ENCODE measurements at regions not wholly inside any gene's neighbourhood (a gene's known extent, or its start where the extent isn't known, plus 50 kb on each side); places are given as distances from the start of the nearest gene placed in this dataset.

DNA sequence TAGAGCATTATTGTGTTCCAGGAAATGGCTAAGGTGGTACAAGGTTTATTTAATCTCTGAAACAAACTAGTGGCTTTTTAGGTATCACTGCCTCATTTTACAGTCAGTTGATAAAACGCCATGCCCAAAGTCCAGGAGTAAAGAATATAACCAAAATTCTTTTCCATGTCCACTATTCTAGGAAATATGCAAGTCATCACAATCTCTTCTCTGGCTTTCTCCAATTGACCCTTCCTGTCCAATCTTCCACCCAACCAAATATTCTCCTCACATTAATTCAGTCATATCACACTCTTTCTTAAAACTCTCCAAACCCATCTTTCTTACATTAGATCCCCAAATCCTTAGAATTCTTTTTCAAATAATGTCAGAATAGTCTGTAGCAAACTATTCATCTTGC lies 1110.0 kb upstream of the CDH8 start:
- no peaks in the 10 kb centered on the region for H3K36me3 Mint-ChIP-seq (ENCODE audit: insufficient read depth, unreplicated experiment)
- TF ChIP-seq, protein P1, sequence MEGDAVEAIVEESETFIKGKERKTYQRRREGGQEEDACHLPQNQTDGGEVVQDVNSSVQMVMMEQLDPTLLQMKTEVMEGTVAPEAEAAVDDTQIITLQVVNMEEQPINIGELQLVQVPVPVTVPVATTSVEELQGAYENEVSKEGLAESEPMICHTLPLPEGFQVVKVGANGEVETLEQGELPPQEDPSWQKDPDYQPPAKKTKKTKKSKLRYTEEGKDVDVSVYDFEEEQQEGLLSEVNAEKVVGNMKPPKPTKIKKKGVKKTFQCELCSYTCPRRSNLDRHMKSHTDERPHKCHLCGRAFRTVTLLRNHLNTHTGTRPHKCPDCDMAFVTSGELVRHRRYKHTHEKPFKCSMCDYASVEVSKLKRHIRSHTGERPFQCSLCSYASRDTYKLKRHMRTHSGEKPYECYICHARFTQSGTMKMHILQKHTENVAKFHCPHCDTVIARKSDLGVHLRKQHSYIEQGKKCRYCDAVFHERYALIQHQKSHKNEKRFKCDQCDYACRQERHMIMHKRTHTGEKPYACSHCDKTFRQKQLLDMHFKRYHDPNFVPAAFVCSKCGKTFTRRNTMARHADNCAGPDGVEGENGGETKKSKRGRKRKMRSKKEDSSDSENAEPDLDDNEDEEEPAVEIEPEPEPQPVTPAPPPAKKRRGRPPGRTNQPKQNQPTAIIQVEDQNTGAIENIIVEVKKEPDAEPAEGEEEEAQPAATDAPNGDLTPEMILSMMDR (IDR thresholded peaks at IDR 0.05; ENCODE audit: insufficient read depth in 1 of 2, low read depth in 1 of 2, low read length in 1 of 2, severe bottlenecking in 1 of 2, unreplicated experiment in 1 of 2) = no peak
- H3K9me3 Mint-ChIP-seq (ENCODE audit: unreplicated experiment) = no peaks in the 10 kb centered on the region
- H3K27me3 Mint-ChIP-seq (ENCODE audit: insufficient read depth, unreplicated experiment) = peaks cover 8% of the 10 kb centered on the region
- Histone ChIP-seq H3K36me3 (ENCODE audit: control insufficient read depth, insufficient read depth, low read length) (no peaks in the 10 kb centered on the region), H3K9me3 (no peaks in the 10 kb centered on the region), H3K27me3 (replicated peaks; ENCODE audit: control insufficient read depth, insufficient read depth, low read length) (no peaks in the 10 kb centered on the region), H3K4me1 (no peaks in the 10 kb centered on the region), H3K4me3 (ENCODE audit: low read depth, low read length) (no peak overlapping the region)
- POLR2A ChIA-PET = no interaction called here
- H3K4me3 Mint-ChIP-seq (ENCODE audit: unreplicated experiment) = no peak overlapping the region
- BruUV-seq (replicated peaks) = no TSS peak
- intact Hi-C loops (cut with micrococcal nuclease; ENCODE audit: unreplicated experiment) = no loop called here
- CTCF ChIA-PET = no interaction called here
- no peak overlapping the region for H3K27ac Mint-ChIP-seq (ENCODE audit: unreplicated experiment)
- no peak for DNase-seq
- H3K4me1 Mint-ChIP-seq (ENCODE audit: low read depth, unreplicated experiment) = no peaks in the 10 kb centered on the region

DNA sequence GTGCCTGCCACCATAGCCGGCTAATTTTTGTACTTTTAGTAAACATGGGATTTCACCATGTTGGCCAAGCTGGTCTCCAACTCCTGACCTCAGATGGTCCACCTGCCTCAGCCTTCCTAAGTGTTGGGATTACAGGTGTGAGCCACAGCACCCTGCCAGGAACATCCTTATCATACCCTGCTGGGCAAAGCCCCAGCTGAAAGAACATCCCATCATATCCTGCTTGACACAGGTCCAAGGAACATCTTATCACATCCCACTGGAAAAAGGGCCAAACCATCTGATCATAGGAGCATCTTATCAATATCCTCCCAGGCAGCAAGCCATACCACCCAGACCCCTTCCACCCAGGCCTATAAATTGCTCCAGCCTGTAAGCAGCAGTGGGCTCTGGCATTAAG lies 1109.2 kb upstream of the CDH8 start:
- H3K27me3 Mint-ChIP-seq (ENCODE audit: insufficient read depth, unreplicated experiment) = peaks cover 8% of the 10 kb centered on the region
- Histone ChIP-seq H3K4me3 (ENCODE audit: low read depth, low read length) (no peak overlapping the region), H3K27me3 (replicated peaks; ENCODE audit: control insufficient read depth, insufficient read depth, low read length) (no peaks in the 10 kb centered on the region), H3K36me3 (ENCODE audit: control insufficient read depth, insufficient read depth, low read length) (no peaks in the 10 kb centered on the region), H3K9me3 (no peaks in the 10 kb centered on the region), H3K4me1 (no peaks in the 10 kb centered on the region)
- TF ChIP-seq, protein P1 (IDR thresholded peaks at IDR 0.05; ENCODE audit: insufficient read depth in 1 of 2, low read depth in 1 of 2, low read length in 1 of 2, severe bottlenecking in 1 of 2, unreplicated experiment in 1 of 2) = no peak
- no peaks in the 10 kb centered on the region for H3K4me1 Mint-ChIP-seq (ENCODE audit: low read depth, unreplicated experiment)
- no peak overlapping the region for H3K27ac Mint-ChIP-seq (ENCODE audit: unreplicated experiment)
- ChIA-PET CTCF (no interaction called here), POLR2A (no interaction called here)
- H3K36me3 Mint-ChIP-seq (ENCODE audit: insufficient read depth, unreplicated experiment) = no peaks in the 10 kb centered on the region
- intact Hi-C loops (cut with micrococcal nuclease; ENCODE audit: unreplicated experiment) = no loop called here
- no peak overlapping the region for H3K4me3 Mint-ChIP-seq (ENCODE audit: unreplicated experiment)
- H3K9me3 Mint-ChIP-seq (ENCODE audit: unreplicated experiment) = no peaks in the 10 kb centered on the region
- DNase-seq = no peak
- no TSS peak for BruUV-seq (replicated peaks)

DNA sequence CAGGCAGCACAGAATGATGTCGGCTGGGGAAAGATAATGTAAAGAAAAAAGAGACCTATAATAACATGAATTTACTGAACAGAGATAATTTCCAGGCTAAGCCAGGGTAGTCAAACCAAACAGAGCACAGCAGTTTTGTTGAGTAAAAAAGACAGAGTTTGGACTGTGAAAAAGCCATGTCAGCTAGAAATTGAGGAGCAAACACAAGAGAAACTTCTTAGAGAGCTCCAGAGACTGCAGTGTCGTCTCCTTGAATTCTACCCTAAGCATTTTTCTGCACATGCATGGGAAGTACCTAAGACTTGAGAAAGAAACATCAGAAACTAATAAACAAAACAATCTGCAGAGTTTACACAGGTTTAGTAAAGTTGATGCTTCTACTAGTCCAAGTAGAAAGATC lies 1098.8 kb upstream of the CDH8 start:
- ChIA-PET POLR2A (no interaction called here), CTCF (no interaction called here)
- H3K36me3 ChIP-seq (ENCODE audit: control insufficient read depth, insufficient read depth, low read length) = no peaks in the 10 kb centered on the region
- no peaks in the 10 kb centered on the region for H3K4me1 ChIP-seq
- H3K4me1 Mint-ChIP-seq (ENCODE audit: low read depth, unreplicated experiment) = no peaks in the 10 kb centered on the region
- no peaks in the 10 kb centered on the region for H3K9me3 Mint-ChIP-seq (ENCODE audit: unreplicated experiment)
- H3K4me3 ChIP-seq (ENCODE audit: low read depth, low read length) = no peak overlapping the region
- no peaks in the 10 kb centered on the region for H3K27me3 ChIP-seq (replicated peaks; ENCODE audit: control insufficient read depth, insufficient read depth, low read length)
- H3K4me3 Mint-ChIP-seq (ENCODE audit: unreplicated experiment) = no peak overlapping the region
- no peaks in the 10 kb centered on the region for H3K36me3 Mint-ChIP-seq (ENCODE audit: insufficient read depth, unreplicated experiment)
- H3K27me3 Mint-ChIP-seq (ENCODE audit: insufficient read depth, unreplicated experiment) = no peaks in the 10 kb centered on the region
- intact Hi-C loops (cut with micrococcal nuclease; ENCODE audit: unreplicated experiment) = no loop called here
- BruUV-seq (replicated peaks) = no TSS peak
- TF ChIP-seq, protein P1 (IDR thresholded peaks at IDR 0.05; ENCODE audit: insufficient read depth in 1 of 2, low read depth in 1 of 2, low read length in 1 of 2, severe bottlenecking in 1 of 2, unreplicated experiment in 1 of 2) = no peak
- no peak overlapping the region for H3K27ac Mint-ChIP-seq (ENCODE audit: unreplicated experiment)
- DNase-seq = no peak
- H3K9me3 ChIP-seq = no peaks in the 10 kb centered on the region
